ENCODE measurements at regions not wholly inside any gene's neighbourhood (a gene's known extent, or its start where the extent isn't known, plus 50 kb on each side); places are given as distances from the start of the nearest gene placed in this dataset.
A peak's percentile ranks its signal among the peaks of the same experiment; 100 is the strongest.

DNA sequence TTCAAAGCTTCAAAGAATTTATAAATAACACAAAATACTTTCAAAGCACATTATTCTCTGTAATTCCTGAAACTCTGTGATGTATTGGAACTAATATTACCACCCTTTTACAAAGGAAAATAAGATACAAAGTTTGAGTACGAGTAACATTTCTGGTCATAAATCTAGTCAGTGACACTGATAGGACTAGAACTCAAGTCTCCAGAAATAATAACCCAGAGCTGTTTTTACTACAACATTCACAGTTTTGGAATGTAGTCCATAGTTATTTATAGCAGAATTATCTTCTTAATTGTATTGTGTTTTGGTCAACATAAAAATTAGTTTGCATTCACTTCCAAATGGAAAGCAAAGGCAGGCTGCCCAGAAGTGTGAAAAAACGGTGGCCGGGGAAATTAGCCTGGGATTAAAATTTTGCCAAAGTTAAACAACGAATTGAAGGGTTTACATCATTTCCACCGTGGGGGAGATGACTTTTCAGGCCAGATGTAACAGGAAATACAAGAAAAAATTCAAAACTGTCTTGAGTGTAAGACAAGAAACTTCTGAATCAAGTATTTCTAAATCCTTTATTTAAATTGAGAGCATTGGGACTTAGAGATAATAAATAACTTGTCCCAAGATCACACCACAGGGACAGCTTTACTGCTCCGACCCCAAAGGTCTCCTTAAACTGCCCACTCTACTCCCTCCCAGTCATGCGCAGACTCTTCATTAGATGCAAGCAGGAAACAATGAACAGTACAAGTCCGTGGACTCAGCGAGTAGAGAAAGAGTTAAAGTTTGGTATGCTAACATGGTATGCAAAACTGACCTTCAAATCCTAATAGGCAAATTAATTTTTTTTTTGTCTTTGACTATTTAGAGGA lies 74.3 kb upstream of the VGLL4 start:
- Histone ChIP-seq H3K27ac (peak overlapping the region; percentile 62), H3K9me3 (ENCODE audit: low read depth) (no peaks in the 10 kb centered on the region), H3K27me3 (peaks cover 31% of the 10 kb centered on the region), H3K36me3 (no peaks in the 10 kb centered on the region), H3K4me3 (peak overlapping the region; percentile 93), H3K4me1 (ENCODE audit: low read depth) (peaks cover 8% of the 10 kb centered on the region)
- DNase-seq (ENCODE audit: low read depth in 1 of 2, low spot score in 1 of 2), result peak; percentile 19 to 68
- TF ChIP-seq CTCF (IDR thresholded peaks at IDR 0.05; ENCODE audit: low read depth, low read length), result no peak

- no peaks in the 10 kb centered on the region for H3K36me3 ChIP-seq
- H3K27ac ChIP-seq, result no peak overlapping the region
- no peak for TF ChIP-seq CTCF (IDR thresholded peaks at IDR 0.05; ENCODE audit: low read depth, low read length)
- peaks cover 26% of the 10 kb centered on the region for H3K27me3 ChIP-seq
- H3K9me3 ChIP-seq (ENCODE audit: low read depth), result no peaks in the 10 kb centered on the region
- DNase-seq (ENCODE audit: low read depth in 1 of 2, low spot score in 1 of 2), result peak in 1 of 2 donors; percentile 62
- peaks cover 8% of the 10 kb centered on the region for H3K4me1 ChIP-seq (ENCODE audit: low read depth)
- no peak overlapping the region for H3K4me3 ChIP-seq
These were observed 73.6 kb upstream of the VGLL4 start for GRCh38 chr3:11717301-11717700.

GRCh38 chr3:11716573-11717290 lies 73.0 kb upstream of the VGLL4 start:
- TF ChIP-seq CTCF (IDR thresholded peaks at IDR 0.05; ENCODE audit: low read depth, low read length), result no peak

DNA sequence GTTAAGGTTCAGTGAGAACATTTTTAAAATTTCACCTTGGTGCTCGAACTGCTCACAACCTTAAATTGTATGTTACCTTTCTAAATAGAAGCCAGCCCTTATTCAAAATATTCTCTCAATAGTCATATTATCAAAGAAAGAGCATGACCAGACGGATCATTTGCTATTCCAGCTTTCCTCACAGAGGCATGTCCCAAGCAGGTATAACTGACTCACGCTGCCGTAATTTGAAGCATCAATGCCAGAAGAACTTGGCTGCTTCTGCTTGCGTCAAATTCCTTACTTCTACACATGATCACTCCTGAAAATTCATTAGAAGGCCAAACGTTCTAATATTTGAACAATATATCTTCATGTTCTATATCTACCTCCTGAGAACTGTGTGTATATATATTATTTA lies 69.5 kb upstream of the VGLL4 start:
- TF ChIP-seq CTCF (IDR thresholded peaks at IDR 0.05; ENCODE audit: low read depth, low read length), result no peak
- no peak for DNase-seq (ENCODE audit: low read depth in 1 of 2, low spot score in 1 of 2)
- Histone ChIP-seq H3K27ac (no peak overlapping the region), H3K36me3 (no peaks in the 10 kb centered on the region), H3K4me1 (ENCODE audit: low read depth) (peaks cover 6% of the 10 kb centered on the region), H3K4me3 (no peak overlapping the region), H3K27me3 (no peaks in the 10 kb centered on the region), H3K9me3 (ENCODE audit: low read depth) (no peaks in the 10 kb centered on the region)

More at GRCh38 chr3:11716573-11717290, 73.0 kb upstream of the VGLL4 start:
- Histone ChIP-seq H3K27ac (no peak overlapping the region), H3K4me1 (ENCODE audit: low read depth) (peaks cover 8% of the 10 kb centered on the region), H3K9me3 (ENCODE audit: low read depth) (no peaks in the 10 kb centered on the region), H3K36me3 (no peaks in the 10 kb centered on the region), H3K4me3 (no peak overlapping the region), H3K27me3 (peaks cover 20% of the 10 kb centered on the region)
- peak in 1 of 2 donors; percentile 32 for DNase-seq (ENCODE audit: low read depth in 1 of 2, low spot score in 1 of 2)

DNA sequence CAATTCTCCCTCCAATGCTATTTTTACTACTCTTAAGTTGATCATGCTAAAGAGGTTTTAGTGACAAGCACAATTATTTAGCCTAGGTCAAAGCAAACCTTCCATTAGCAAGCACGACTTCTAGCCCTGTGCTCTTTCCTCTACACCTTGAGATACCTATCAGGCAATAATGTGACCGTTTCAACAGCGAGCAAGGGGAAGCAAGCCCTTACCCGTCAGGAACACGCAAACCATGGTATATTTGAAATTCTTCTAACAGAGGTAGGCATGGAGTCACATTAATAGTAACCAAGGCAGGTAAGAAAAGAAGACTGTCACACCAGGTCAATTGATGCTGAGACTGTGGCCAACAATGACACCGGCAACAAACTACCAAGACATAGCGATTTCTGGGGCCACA lies 68.9 kb upstream of the VGLL4 start:
- Histone ChIP-seq H3K4me3 (no peak overlapping the region), H3K36me3 (no peaks in the 10 kb centered on the region), H3K27me3 (no peaks in the 10 kb centered on the region), H3K9me3 (ENCODE audit: low read depth) (no peaks in the 10 kb centered on the region), H3K27ac (no peak overlapping the region), H3K4me1 (ENCODE audit: low read depth) (peaks cover under 1% of the 10 kb centered on the region)
- no peak for TF ChIP-seq CTCF (IDR thresholded peaks at IDR 0.05; ENCODE audit: low read depth, low read length)
- DNase-seq (ENCODE audit: low read depth in 1 of 2, low spot score in 1 of 2), result no peak
